Peyer's patch (tissue), 4 donors: ENCODE measurements at regions not wholly inside any gene's neighbourhood (a gene's known extent, or its start where the extent isn't known, plus 50 kb on each side); places are given as distances from the start of the nearest gene placed in this dataset.

Experiments used
- DNase-seq, 3 donors: peaks; one replicate each; pipeline ENCODE4 v3.0.0-alpha.2; 2017 to 2019
- H3K27ac ChIP-seq, 4 donors: fragments of 200-600 bp; sonication (generic); one replicate each; pipeline ENCODE4 v1.5.1; 2016 to 2019
- H3K27me3 ChIP-seq, 2 donors: fragments of 200-600 bp; sonication (generic); one replicate each; pipeline ENCODE4 v1.5.1; 2019
- H3K36me3 ChIP-seq, 3 donors: fragments of 200-600 bp; sonication (generic); one replicate each; pipeline ENCODE4 v1.5.1; 2016 to 2019
- H3K4me1 ChIP-seq, 4 donors: fragments of 200-600 bp; sonication (generic); one replicate each; pipeline ENCODE4 v1.5.1; 2016 to 2019
- H3K4me3 ChIP-seq, 4 donors: fragments of 200-600 bp; sonication (generic); 1 replicate in 3 of 4; 2 replicates in 1 of 4; pipeline ENCODE4 v1.5.1; 2016 to 2019; ENCODE audit warnings: mild to moderate bottlenecking in 1 of 4
- H3K9me3 ChIP-seq, 4 donors: fragments of 200-600 bp; sonication (generic); one replicate each; pipeline ENCODE4 v1.5.1; 2016 to 2019; ENCODE audit warnings: mild to moderate bottlenecking in 1 of 4
- CTCF ChIP-seq, 6 experiments: fragments of 450-650 bp in 4 of 6; fragments of 200-600 bp in 2 of 6; sonication (generic) in 1 of 6; IDR thresholded peaks; one replicate each; pipeline ENCODE4 v1.5.1; 2017 to 2019; ENCODE audit warnings: antibody characterized with exemption in 6 of 6, mild to moderate bottlenecking in 3 of 6, moderate library complexity in 1 of 6
- POLR2A ChIP-seq, 2 donors: fragments of 450-650 bp; IDR thresholded peaks; one replicate each; pipeline ENCODE4 v1.5.1; 2017; ENCODE audit warnings: antibody characterized with exemption in 2 of 2, mild to moderate bottlenecking in 2 of 2, moderate library complexity in 2 of 2

- no peaks in the 10 kb centered on the region for H3K36me3 ChIP-seq
- TF ChIP-seq POLR2A (IDR thresholded peaks at IDR 0.05) = no peak
- no peak for TF ChIP-seq CTCF (IDR thresholded peaks at IDR 0.05)
- no peak overlapping the region for H3K4me3 ChIP-seq
Measured at GRCh38 chr15:95341686-95342085, 988.8 kb upstream of the NR2F2 start.

GRCh38 chr15:95345867-95346266 is 984.6 kb upstream of the NR2F2 start:
- TF ChIP-seq POLR2A (IDR thresholded peaks at IDR 0.05) (no peak), CTCF (IDR thresholded peaks at IDR 0.05) (no peak)
- no peaks in the 10 kb centered on the region for H3K9me3 ChIP-seq
- no peak for DNase-seq
- H3K4me1 ChIP-seq = no peaks in the 10 kb centered on the region
- no peak overlapping the region for H3K4me3 ChIP-seq
- no peak overlapping the region for H3K27ac ChIP-seq
- no peaks in the 10 kb centered on the region for H3K27me3 ChIP-seq
- no peaks in the 10 kb centered on the region for H3K36me3 ChIP-seq

More at GRCh38 chr15:95341686-95342085, 988.8 kb upstream of the NR2F2 start:
- Histone ChIP-seq H3K9me3 (no peaks in the 10 kb centered on the region), H3K27ac (no peak overlapping the region), H3K27me3 (no peaks in the 10 kb centered on the region), H3K4me1 (no peaks in the 10 kb centered on the region)
- no peak for DNase-seq

GRCh38 chr15:95346721-95347475 is 983.6 kb upstream of the NR2F2 start:
- no peaks in the 10 kb centered on the region for H3K36me3 ChIP-seq
- H3K27ac ChIP-seq = no peak overlapping the region
- no peak for DNase-seq
- no peaks in the 10 kb centered on the region for H3K9me3 ChIP-seq
- TF ChIP-seq CTCF (IDR thresholded peaks at IDR 0.05) = no peak
- no peak for TF ChIP-seq POLR2A (IDR thresholded peaks at IDR 0.05)
- no peaks in the 10 kb centered on the region for H3K27me3 ChIP-seq
- no peaks in the 10 kb centered on the region for H3K4me1 ChIP-seq
- no peak overlapping the region for H3K4me3 ChIP-seq

- no peak for TF ChIP-seq POLR2A (IDR thresholded peaks at IDR 0.05)
- TF ChIP-seq CTCF (IDR thresholded peaks at IDR 0.05) = no peak
Measured at GRCh38 chr15:95347837-95348236, 982.7 kb upstream of the NR2F2 start.

GRCh38 chr15:95350908-95351307 is 979.6 kb upstream of the NR2F2 start:
- Histone ChIP-seq H3K4me1 (no peaks in the 10 kb centered on the region), H3K9me3 (no peaks in the 10 kb centered on the region), H3K4me3 (no peak overlapping the region), H3K27me3 (no peaks in the 10 kb centered on the region), H3K36me3 (no peaks in the 10 kb centered on the region), H3K27ac (no peak overlapping the region)
- DNase-seq = no peak
- TF ChIP-seq CTCF (IDR thresholded peaks at IDR 0.05) = no peak
- no peak for TF ChIP-seq POLR2A (IDR thresholded peaks at IDR 0.05)

More at GRCh38 chr15:95347837-95348236, 982.7 kb upstream of the NR2F2 start:
- DNase-seq = no peak
- no peak overlapping the region for H3K4me3 ChIP-seq
- no peak overlapping the region for H3K27ac ChIP-seq
- no peaks in the 10 kb centered on the region for H3K4me1 ChIP-seq
- H3K36me3 ChIP-seq = no peaks in the 10 kb centered on the region
- H3K27me3 ChIP-seq = no peaks in the 10 kb centered on the region
- H3K9me3 ChIP-seq = no peaks in the 10 kb centered on the region
